ENCODE measurements at regions not wholly inside any gene's neighbourhood (a gene's known extent, or its start where the extent isn't known, plus 50 kb on each side); places are given as distances from the start of the nearest gene placed in this dataset.

GRCh38 chr14:22143363-22143762 is 445.7 kb downstream of the DAD1 start:
- TF ChIP-seq ZNF598 (CRISPR knock-in tag; IDR thresholded peaks at IDR 0.05; ENCODE audit: borderline replicate concordance) (no peak), EZH2 (conservative IDR thresholded peaks at IDR 0.05; ENCODE audit: low read depth, low read length) (no peak), EHMT2 (IDR thresholded peaks at IDR 0.05; ENCODE audit: borderline replicate concordance, low read depth, low read length) (no peak), ZNF770 (CRISPR knock-in tag; IDR thresholded peaks at IDR 0.05) (no peak), CTCF (CRISPR knock-in tag; IDR thresholded peaks at IDR 0.05) (no peak), CBX1 (IDR thresholded peaks at IDR 0.05; ENCODE audit: low read depth) (no peak), ZZZ3 (CRISPR knock-in tag; IDR thresholded peaks at IDR 0.05; ENCODE audit: borderline replicate concordance) (no peak), PBX3 (CRISPR knock-in tag; IDR thresholded peaks at IDR 0.05; ENCODE audit: borderline replicate concordance) (no peak), MYC (CRISPR knock-in tag; IDR thresholded peaks at IDR 0.05; ENCODE audit: borderline replicate concordance) (no peak), ZNF138 (CRISPR knock-in tag; IDR thresholded peaks at IDR 0.05; ENCODE audit: low read depth) (no peak)

Measured in HepG2 (cell line).